ENCODE measurements at regions not wholly inside any gene's neighbourhood (a gene's known extent, or its start where the extent isn't known, plus 50 kb on each side); places are given as distances from the start of the nearest gene placed in this dataset.

GRCh38 chr1:30151119-30151518, 572.3 kb downstream of the MATN1 start:
- Mint-ChIP-seq H3K9me3 (peaks cover 0 to 6% (median 0%) of the 10 kb centered on the region in 6 donors), H3K27me3 (ENCODE audit: low read depth in 3 of 3) (peaks cover 2 to 13% (median 2%) of the 10 kb centered on the region in 3 donors), H3K4me3 (no peak overlapping the region), H3K36me3 (peaks cover 0 to 3% (median 0%) of the 10 kb centered on the region in 3 donors), H3K4me1 (no peaks in the 10 kb centered on the region), H3K27ac (no peak overlapping the region)
- no peak for DNase-seq

DNA sequence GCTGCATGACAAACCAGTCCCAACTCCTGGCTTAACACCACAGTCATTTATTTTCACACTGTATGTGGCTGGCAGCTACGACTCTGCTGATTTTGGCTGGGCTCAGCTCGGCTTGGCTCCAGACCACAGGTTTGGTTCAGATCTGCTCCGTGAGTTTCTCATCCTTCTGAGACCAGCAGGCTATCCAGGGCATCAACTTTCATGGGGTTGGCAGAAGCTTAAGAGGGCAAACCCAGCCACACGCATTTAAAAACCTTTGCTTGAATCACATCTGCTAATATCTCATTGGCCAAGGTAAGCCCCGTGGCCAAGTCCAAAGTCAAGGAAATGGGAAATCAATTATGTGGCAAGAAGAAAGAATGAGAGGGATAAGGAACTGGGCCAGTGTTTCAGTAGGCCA, 574.2 kb downstream of the MATN1 start:
- no peaks in the 10 kb centered on the region for H3K36me3 Mint-ChIP-seq
- peaks cover 0 to 6% (median 0%) of the 10 kb centered on the region in 6 donors for H3K9me3 Mint-ChIP-seq
- peaks cover 2 to 16% (median 5%) of the 10 kb centered on the region in 3 donors for H3K27me3 Mint-ChIP-seq (ENCODE audit: low read depth in 3 of 3)
- H3K4me1 Mint-ChIP-seq: no peaks in the 10 kb centered on the region
- no peak for DNase-seq
- H3K4me3 Mint-ChIP-seq: no peak overlapping the region
- no peak overlapping the region for H3K27ac Mint-ChIP-seq

DNA sequence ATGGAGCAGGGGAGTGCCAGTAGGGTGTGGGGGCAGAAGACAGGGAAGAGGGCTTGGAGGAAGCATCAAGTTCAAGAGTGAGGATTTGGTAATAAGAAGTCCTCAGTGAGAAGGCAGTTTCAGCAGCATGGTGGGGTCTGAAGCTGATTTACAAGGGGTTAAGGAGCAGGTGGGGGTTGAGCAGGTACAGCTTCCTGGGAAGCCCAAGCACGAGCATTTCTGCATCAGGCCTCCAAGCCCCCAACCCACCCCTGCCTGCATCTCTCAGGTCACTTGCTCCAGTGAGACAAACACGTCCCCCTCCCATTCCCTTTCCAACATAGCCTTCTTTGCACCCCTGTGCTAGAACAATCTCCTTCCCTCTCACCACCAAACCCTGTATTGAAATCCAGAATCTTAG, 574.7 kb downstream of the MATN1 start:
- no peaks in the 10 kb centered on the region for H3K36me3 Mint-ChIP-seq
- DNase-seq: no peak
- H3K27ac Mint-ChIP-seq: no peak overlapping the region
- peaks cover 0 to 6% (median 0%) of the 10 kb centered on the region in 6 donors for H3K9me3 Mint-ChIP-seq
- H3K4me3 Mint-ChIP-seq: no peak overlapping the region
- peaks cover 2 to 16% (median 5%) of the 10 kb centered on the region in 3 donors for H3K27me3 Mint-ChIP-seq (ENCODE audit: low read depth in 3 of 3)
- H3K4me1 Mint-ChIP-seq: no peaks in the 10 kb centered on the region

- no peak overlapping the region for H3K27ac Mint-ChIP-seq
- H3K27me3 Mint-ChIP-seq (ENCODE audit: low read depth in 3 of 3): peaks cover 2 to 8% (median 4%) of the 10 kb centered on the region in 3 donors
- no peaks in the 10 kb centered on the region for H3K36me3 Mint-ChIP-seq
These were observed 576.2 kb downstream of the MATN1 start for GRCh38 chr1:30147188-30147587.

GRCh38 chr1:30146448-30146847, 576.9 kb downstream of the MATN1 start:
- H3K27ac Mint-ChIP-seq: no peak overlapping the region
- H3K9me3 Mint-ChIP-seq: peaks cover 0 to 4% (median 0%) of the 10 kb centered on the region in 6 donors
- no peak overlapping the region for H3K4me3 Mint-ChIP-seq
- H3K27me3 Mint-ChIP-seq (ENCODE audit: low read depth in 3 of 3): peaks cover 2 to 8% (median 4%) of the 10 kb centered on the region in 3 donors
- no peak for DNase-seq
- H3K36me3 Mint-ChIP-seq: no peaks in the 10 kb centered on the region
- H3K4me1 Mint-ChIP-seq: no peaks in the 10 kb centered on the region

More at GRCh38 chr1:30147188-30147587, 576.2 kb downstream of the MATN1 start:
- no peak overlapping the region for H3K4me3 Mint-ChIP-seq
- H3K9me3 Mint-ChIP-seq: peaks cover 0 to 6% (median 0%) of the 10 kb centered on the region in 6 donors
- H3K4me1 Mint-ChIP-seq: no peaks in the 10 kb centered on the region
- DNase-seq: no peak

- H3K4me3 Mint-ChIP-seq: no peak overlapping the region
- H3K27me3 Mint-ChIP-seq (ENCODE audit: low read depth in 3 of 3): peaks cover 2 to 8% (median 4%) of the 10 kb centered on the region in 3 donors
- no peaks in the 10 kb centered on the region for H3K36me3 Mint-ChIP-seq
- no peaks in the 10 kb centered on the region for H3K4me1 Mint-ChIP-seq
- peak overlapping the region in 1 of 6 donors; percentile 12 for H3K27ac Mint-ChIP-seq
- no peaks in the 10 kb centered on the region for H3K9me3 Mint-ChIP-seq
- DNase-seq: no peak
These were observed 577.6 kb downstream of the MATN1 start for GRCh38 chr1:30145723-30146303.

GRCh38 chr1:30144831-30145230, 578.6 kb downstream of the MATN1 start:
- H3K4me1 Mint-ChIP-seq: no peaks in the 10 kb centered on the region
- H3K4me3 Mint-ChIP-seq: no peak overlapping the region
- H3K9me3 Mint-ChIP-seq: no peaks in the 10 kb centered on the region
- no peaks in the 10 kb centered on the region for H3K36me3 Mint-ChIP-seq
- no peak for DNase-seq
- peaks cover 2 to 8% (median 4%) of the 10 kb centered on the region in 3 donors for H3K27me3 Mint-ChIP-seq (ENCODE audit: low read depth in 3 of 3)
- H3K27ac Mint-ChIP-seq: peak overlapping the region in 1 of 6 donors; percentile 8

DNA sequence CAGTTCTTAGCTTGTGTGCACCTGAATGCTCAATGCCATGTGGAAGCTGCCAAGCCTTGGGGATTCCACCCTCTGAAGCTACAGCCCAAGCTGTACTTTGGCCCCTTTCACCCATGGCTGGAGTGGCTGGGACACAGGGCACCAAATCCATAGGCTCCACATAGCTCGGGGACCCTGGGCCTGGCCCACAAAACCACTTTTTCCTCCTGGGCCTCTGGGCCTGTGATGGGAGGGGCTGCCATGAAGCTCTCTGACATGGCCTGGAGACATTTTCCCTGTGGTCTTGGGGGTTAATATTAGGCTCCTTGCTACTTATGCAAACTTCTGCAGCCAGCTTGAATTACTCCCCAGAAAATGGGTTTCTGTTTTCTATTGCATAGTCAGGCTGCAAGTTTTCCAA, 579.9 kb downstream of the MATN1 start:
- no peak overlapping the region for H3K27ac Mint-ChIP-seq
- H3K4me1 Mint-ChIP-seq: no peaks in the 10 kb centered on the region
- DNase-seq: no peak

GRCh38 chr1:30140566-30140965, 582.8 kb downstream of the MATN1 start:
- Mint-ChIP-seq H3K9me3 (no peaks in the 10 kb centered on the region), H3K27me3 (ENCODE audit: low read depth in 3 of 3) (peaks cover 0 to 5% (median 4%) of the 10 kb centered on the region in 3 donors), H3K36me3 (no peaks in the 10 kb centered on the region), H3K4me3 (no peak overlapping the region), H3K27ac (no peak overlapping the region), H3K4me1 (no peaks in the 10 kb centered on the region)
- DNase-seq: no peak

More for the DNA sequence above, 579.9 kb downstream of the MATN1 start:
- Mint-ChIP-seq H3K4me3 (no peak overlapping the region), H3K27me3 (ENCODE audit: low read depth in 3 of 3) (peaks cover 2 to 9% (median 4%) of the 10 kb centered on the region in 3 donors), H3K9me3 (no peaks in the 10 kb centered on the region), H3K36me3 (no peaks in the 10 kb centered on the region)

- Mint-ChIP-seq H3K27ac (no peak overlapping the region), H3K36me3 (no peaks in the 10 kb centered on the region), H3K9me3 (no peaks in the 10 kb centered on the region), H3K27me3 (ENCODE audit: low read depth in 3 of 3) (peaks cover 0 to 4% (median 2%) of the 10 kb centered on the region in 3 donors), H3K4me1 (no peaks in the 10 kb centered on the region), H3K4me3 (no peak overlapping the region)
- DNase-seq: no peak
These were observed 584.5 kb downstream of the MATN1 start for GRCh38 chr1:30138891-30139290.

DNA sequence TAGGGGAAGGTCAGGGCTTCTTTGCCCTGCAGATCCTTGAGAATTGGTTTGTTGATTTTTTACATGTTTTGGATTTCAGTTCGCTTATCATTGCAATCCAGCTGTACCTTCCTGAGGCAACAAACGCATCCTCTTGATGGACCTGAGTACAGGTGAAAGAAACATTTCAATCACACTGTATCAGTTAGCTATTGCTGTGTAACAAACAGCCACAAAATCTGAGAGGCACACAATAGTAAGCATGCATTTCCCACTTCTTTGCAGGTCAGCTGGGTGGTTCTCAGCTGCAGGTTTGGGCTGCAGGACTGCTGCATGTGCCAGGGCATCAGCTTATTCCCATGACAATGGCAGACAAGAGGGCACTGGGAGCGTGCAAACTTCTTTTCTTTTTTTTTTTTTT, 586.4 kb downstream of the MATN1 start:
- Mint-ChIP-seq H3K4me3 (no peak overlapping the region), H3K4me1 (no peaks in the 10 kb centered on the region), H3K27me3 (ENCODE audit: low read depth in 3 of 3) (peaks cover 0 to 7% (median 2%) of the 10 kb centered on the region in 3 donors), H3K9me3 (no peaks in the 10 kb centered on the region), H3K36me3 (no peaks in the 10 kb centered on the region), H3K27ac (no peak overlapping the region)
- DNase-seq: no peak

DNA sequence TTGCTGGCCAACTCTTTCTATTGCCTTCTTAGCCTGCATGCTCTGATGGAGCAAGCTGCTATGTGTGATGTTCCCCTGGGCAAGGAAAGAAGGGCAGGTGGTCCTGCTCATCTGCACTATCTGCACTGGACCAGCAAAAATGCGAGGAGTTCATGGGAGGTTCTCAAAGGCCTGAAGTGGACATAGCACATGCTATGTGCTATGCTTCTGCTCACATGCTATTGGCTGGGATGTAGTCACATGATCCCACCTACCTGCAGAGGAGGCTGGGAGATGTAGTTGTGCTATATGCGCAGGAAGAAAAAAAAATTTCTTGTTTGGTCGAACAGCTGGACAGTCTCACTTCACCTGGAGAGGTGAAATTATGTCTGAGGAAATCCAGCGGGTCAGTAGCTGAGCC, 587.7 kb downstream of the MATN1 start:
- Mint-ChIP-seq H3K4me1 (peaks cover 0 to under 1% of the 10 kb centered on the region in 2 donors), H3K27me3 (ENCODE audit: low read depth in 3 of 3) (peaks cover 0 to 7% (median 2%) of the 10 kb centered on the region in 3 donors), H3K4me3 (no peak overlapping the region), H3K27ac (no peak overlapping the region), H3K9me3 (no peaks in the 10 kb centered on the region), H3K36me3 (no peaks in the 10 kb centered on the region)
- DNase-seq: no peak

GRCh38 chr1:30134466-30135217, 588.7 kb downstream of the MATN1 start:
- no peak overlapping the region for H3K4me3 Mint-ChIP-seq
- DNase-seq: no peak
- H3K27me3 Mint-ChIP-seq (ENCODE audit: low read depth in 3 of 3): peaks cover 2 to 7% (median 2%) of the 10 kb centered on the region in 3 donors
- H3K4me1 Mint-ChIP-seq: peaks cover 0 to 3% of the 10 kb centered on the region in 2 donors
- no peaks in the 10 kb centered on the region for H3K9me3 Mint-ChIP-seq
- peak overlapping the region in 1 of 6 donors; percentile 40 for H3K27ac Mint-ChIP-seq
- H3K36me3 Mint-ChIP-seq: no peaks in the 10 kb centered on the region

DNA sequence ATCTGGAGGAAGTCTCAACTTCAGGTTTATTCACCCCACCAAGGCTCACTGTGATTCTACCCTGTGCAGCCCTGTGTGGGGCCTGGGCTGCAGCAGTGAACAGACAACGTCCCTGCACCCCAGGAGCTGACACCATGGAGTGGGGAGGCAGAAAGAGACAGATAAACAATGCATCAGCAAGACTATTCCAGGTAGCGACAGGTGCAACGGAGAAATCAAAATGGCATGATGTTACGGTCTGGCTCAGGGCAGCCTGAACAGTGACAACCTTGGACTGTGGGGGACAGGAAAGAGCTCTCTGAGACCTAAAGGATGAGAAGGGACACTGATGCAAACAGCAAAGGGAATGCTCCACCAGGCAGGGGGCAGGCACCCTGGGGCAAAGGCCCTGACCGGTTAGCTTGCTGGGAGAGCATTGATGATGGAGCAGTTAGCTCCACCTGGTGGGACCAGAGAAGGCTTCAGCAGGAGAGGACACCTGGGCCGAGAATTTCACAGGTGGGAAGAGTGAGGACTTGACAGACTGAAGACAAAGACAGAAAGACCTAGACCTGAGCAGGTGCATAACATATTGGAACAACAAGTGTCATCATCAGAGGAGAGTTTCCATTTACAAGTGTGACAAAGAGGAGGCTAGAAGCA, 589.9 kb downstream of the MATN1 start:
- Mint-ChIP-seq H3K27me3 (ENCODE audit: low read depth in 3 of 3) (peaks cover 2 to 7% (median 2%) of the 10 kb centered on the region in 3 donors), H3K9me3 (no peaks in the 10 kb centered on the region), H3K4me1 (peaks cover 0 to 3% of the 10 kb centered on the region in 2 donors), H3K4me3 (no peak overlapping the region), H3K36me3 (no peaks in the 10 kb centered on the region), H3K27ac (peak overlapping the region in 2 of 6 donors; percentile 20 to 53)
- no peak for DNase-seq

Measured in immature natural killer cell (primary cell).